K562 (cell line): ENCODE measurements at regions not wholly inside any gene's neighbourhood (a gene's known extent, or its start where the extent isn't known, plus 50 kb on each side); places are given as distances from the start of the nearest gene placed in this dataset.

Source experiments
- CHD4 ChIP-seq: fragments of 200-600 bp; sonication (generic); IDR thresholded peaks from 3 replicates; pipeline ENCODE4 v1.6.1; 2012; ENCODE audit warnings: low read depth, mild to moderate bottlenecking, mixed read lengths, low read length, inconsistent platforms; ENCODE audit not compliant: insufficient read depth, insufficient replicate concordance, poor library complexity, severe bottlenecking
- EGR1 ChIP-seq: fragments of 450-650 bp; conservative IDR thresholded peaks from 2 replicates; pipeline ENCODE4 v1.6.1; 2017; ENCODE audit warnings: mild to moderate bottlenecking
- NFYB ChIP-seq: IDR thresholded peaks from 2 replicates; pipeline ENCODE4 v1.6.1; 2011; ENCODE audit warnings: mild to moderate bottlenecking, moderate library complexity; ENCODE audit not compliant: insufficient read length; ENCODE audit errors: extremely low read depth
- NRF1 ChIP-seq, 2 experiments: fragments of 450-650 bp; IDR thresholded peaks in 1 of 2; conservative IDR thresholded peaks in 1 of 2; 2 replicates each; pipeline ENCODE4 v1.6.1; 2014; ENCODE audit warnings: mild to moderate bottlenecking in 2 of 2
- SRSF3 ChIP-seq: fragments of 200-400 bp; formaldehyde crosslinking; IDR thresholded peaks from 2 replicates; pipeline ENCODE4 v1.6.1; 2016; ENCODE audit warnings: mild to moderate bottlenecking, low read length, moderate library complexity; ENCODE audit not compliant: insufficient read depth
- TF ChIP-seq, protein P1 (sequence below): conservative IDR thresholded peaks from 2 replicates; pipeline ENCODE4 v1.6.1; 2011; ENCODE audit warnings: low read depth, mild to moderate bottlenecking, low read length; ENCODE audit not compliant: control insufficient read depth
- TF ChIP-seq, protein P2 (sequence below): fragments of 450-650 bp; formaldehyde crosslinking; IDR thresholded peaks from 2 replicates; pipeline ENCODE4 v1.4.0; 2020; ENCODE audit warnings: mild to moderate bottlenecking, moderate library complexity

DNA sequence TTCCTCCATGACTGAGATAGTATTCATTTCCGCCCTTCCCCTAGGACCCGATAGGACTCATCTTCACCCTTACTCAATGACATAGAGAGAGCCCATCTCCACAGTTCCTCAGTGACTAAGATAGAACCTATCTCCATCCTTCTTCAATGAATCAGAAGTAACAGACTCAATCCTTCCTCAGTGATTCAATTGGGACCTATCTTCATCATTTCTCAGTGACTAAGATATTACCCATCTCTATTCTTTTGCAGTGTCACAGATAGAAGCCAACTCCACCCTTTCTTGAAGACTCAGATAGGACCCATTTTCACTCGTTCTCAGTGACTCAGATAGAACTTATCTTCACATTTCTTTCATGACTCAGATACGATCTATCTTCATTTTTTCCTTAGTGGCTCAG lies 164.6 kb downstream of the FBXO4 start:
- no peak for TF ChIP-seq EGR1
- no peak for TF ChIP-seq CHD4
- no peak for TF ChIP-seq NFYB
- TF ChIP-seq, protein P1, sequence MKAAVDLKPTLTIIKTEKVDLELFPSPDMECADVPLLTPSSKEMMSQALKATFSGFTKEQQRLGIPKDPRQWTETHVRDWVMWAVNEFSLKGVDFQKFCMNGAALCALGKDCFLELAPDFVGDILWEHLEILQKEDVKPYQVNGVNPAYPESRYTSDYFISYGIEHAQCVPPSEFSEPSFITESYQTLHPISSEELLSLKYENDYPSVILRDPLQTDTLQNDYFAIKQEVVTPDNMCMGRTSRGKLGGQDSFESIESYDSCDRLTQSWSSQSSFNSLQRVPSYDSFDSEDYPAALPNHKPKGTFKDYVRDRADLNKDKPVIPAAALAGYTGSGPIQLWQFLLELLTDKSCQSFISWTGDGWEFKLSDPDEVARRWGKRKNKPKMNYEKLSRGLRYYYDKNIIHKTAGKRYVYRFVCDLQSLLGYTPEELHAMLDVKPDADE: no peak
- no peak for TF ChIP-seq SRSF3
- TF ChIP-seq, protein P2, sequence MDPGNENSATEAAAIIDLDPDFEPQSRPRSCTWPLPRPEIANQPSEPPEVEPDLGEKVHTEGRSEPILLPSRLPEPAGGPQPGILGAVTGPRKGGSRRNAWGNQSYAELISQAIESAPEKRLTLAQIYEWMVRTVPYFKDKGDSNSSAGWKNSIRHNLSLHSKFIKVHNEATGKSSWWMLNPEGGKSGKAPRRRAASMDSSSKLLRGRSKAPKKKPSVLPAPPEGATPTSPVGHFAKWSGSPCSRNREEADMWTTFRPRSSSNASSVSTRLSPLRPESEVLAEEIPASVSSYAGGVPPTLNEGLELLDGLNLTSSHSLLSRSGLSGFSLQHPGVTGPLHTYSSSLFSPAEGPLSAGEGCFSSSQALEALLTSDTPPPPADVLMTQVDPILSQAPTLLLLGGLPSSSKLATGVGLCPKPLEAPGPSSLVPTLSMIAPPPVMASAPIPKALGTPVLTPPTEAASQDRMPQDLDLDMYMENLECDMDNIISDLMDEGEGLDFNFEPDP: no peak
- no peak for TF ChIP-seq NRF1 (conservative IDR thresholded peaks at IDR 0.05 in 1 of 2, IDR thresholded peaks at IDR 0.05 in 1 of 2)
